GM12875 (cell line): ENCODE measurements at regions not wholly inside any gene's neighbourhood (a gene's known extent, or its start where the extent isn't known, plus 50 kb on each side); places are given as distances from the start of the nearest gene placed in this dataset.

ENCODE experiments used
- H3K4me3 ChIP-seq: one replicate; pipeline ENCODE4 v1.5.1; 2011; ENCODE audit warnings: low read depth, low read length, control low read depth
- CTCF ChIP-seq: IDR thresholded peaks from 2 replicates; pipeline ENCODE4 v1.5.1; 2011; ENCODE audit warnings: low read depth, mild to moderate bottlenecking, control low read depth, inconsistent platforms, low read length, moderate library complexity, borderline replicate concordance; ENCODE audit not compliant: insufficient read depth

- no peak for TF ChIP-seq CTCF
- no peak overlapping the region for H3K4me3 ChIP-seq
Observed at GRCh38 chr6:133699741-133700385, 189.1 kb upstream of the TCF21 start.

GRCh38 chr6:133701633-133702331 is 187.1 kb upstream of the TCF21 start:
- no peak for TF ChIP-seq CTCF
- no peak overlapping the region for H3K4me3 ChIP-seq

- TF ChIP-seq CTCF, result no peak
- H3K4me3 ChIP-seq, result no peak overlapping the region
Observed at GRCh38 chr6:133704371-133704770, 184.5 kb upstream of the TCF21 start.

- no peak for TF ChIP-seq CTCF
- no peak overlapping the region for H3K4me3 ChIP-seq
Observed at GRCh38 chr6:133705066-133705465, 183.8 kb upstream of the TCF21 start.

- TF ChIP-seq CTCF, result no peak
- no peak overlapping the region for H3K4me3 ChIP-seq
Observed at GRCh38 chr6:133705731-133706130, 183.2 kb upstream of the TCF21 start.

GRCh38 chr6:133707456-133707855 is 181.5 kb upstream of the TCF21 start:
- TF ChIP-seq CTCF, result no peak
- H3K4me3 ChIP-seq, result no peak overlapping the region

GRCh38 chr6:133710826-133711225 is 178.1 kb upstream of the TCF21 start:
- no peak overlapping the region for H3K4me3 ChIP-seq
- TF ChIP-seq CTCF, result no peak
